ENCODE measurements at regions not wholly inside any gene's neighbourhood (a gene's known extent, or its start where the extent isn't known, plus 50 kb on each side); places are given as distances from the start of the nearest gene placed in this dataset.
"Not testable (repeated sequence)": the region's sequence is repeated elsewhere in the genome, so short reads cannot be mapped to it uniquely, and the experiment has no call there.

DNA sequence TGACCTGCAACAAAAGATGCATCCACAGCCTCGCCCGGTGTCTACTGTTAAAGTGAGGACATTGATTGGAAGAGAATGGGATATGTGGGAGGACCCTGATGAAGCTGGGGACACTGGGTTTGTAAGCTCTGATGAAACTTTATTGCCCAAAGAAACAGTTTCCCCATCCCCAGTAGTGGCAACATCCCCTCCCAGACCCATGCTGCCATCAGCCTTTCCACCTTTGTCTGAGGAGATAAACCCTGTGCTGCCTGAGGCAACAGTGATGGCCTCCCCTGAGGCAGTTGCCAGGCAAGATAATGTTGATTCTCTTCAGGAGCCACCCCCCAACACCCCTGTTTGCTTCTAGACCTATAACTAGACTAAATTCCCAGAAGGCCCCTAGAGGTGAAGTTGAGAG lies 234.0 kb downstream of the TFAP2B start:
- H3K27ac ChIP-seq (ENCODE audit: low read length); H3K36me3 ChIP-seq (ENCODE audit: insufficient read depth, low read length): not testable (repeated sequence)

DNA sequence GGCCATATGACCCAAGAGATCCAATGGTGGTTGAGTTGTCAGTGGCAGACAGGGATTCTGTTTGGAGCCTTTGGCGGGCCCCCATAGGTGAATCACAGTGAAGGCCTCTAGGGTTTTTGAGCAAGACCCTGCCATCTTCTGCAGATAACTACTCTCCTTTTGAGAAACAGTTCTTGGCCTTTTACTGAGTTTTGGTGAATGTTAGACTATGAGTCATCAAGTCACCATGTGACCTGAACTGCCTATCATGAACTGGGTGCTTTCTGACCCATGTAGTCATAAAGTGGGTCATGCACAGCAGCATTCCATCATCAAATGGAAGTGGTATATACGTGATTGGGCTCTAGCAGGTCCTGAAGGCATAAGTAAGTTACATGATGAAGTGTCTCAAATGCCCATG lies 236.6 kb downstream of the TFAP2B start:
- not testable (repeated sequence) for H3K9me2 ChIP-seq (ENCODE audit: insufficient read depth, low read length); H3K79me2 ChIP-seq (replicated peaks; ENCODE audit: insufficient read depth, low read length); H3K9me3 ChIP-seq (ENCODE audit: low read length)

More for the DNA sequence above, 234.0 kb downstream of the TFAP2B start:
- H4K20me1 ChIP-seq (ENCODE audit: insufficient read depth); H3K9me3 ChIP-seq (ENCODE audit: low read length); H3K9ac ChIP-seq (ENCODE audit: low read length); H3K4me3 ChIP-seq (ENCODE audit: low read length); H3K9me2 ChIP-seq (ENCODE audit: insufficient read depth, low read length); H3K4me2 ChIP-seq (ENCODE audit: low read length); H3F3A ChIP-seq (ENCODE audit: insufficient read depth, low read length, poor library complexity, severe bottlenecking); H3K27me3 ChIP-seq (ENCODE audit: insufficient read depth, low read depth, low read length); H3K79me2 ChIP-seq (replicated peaks; ENCODE audit: insufficient read depth, low read length); H2AFZ ChIP-seq (ENCODE audit: low read depth, low read length): not testable (repeated sequence)

DNA sequence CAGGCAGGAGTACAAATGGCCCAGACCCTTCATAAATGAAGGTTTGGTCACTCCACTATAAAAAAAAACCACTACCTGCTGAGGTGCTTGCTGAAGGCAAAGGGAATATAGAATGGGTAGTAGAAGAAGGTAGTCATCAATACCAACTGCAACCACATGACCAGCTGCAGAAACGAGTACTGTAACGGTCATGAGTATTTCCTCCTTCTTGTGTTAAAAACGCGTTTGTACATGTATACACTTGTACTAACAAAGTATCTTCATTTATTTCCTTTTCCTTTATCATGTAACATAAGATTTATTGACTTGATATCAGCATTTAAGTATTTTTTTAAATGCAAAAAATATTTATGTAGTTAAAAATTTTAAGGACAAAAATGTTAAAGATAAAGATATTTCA lies 238.6 kb downstream of the TFAP2B start:
- no peak for TF ChIP-seq MXI1 (conservative IDR thresholded peaks at IDR 0.05; ENCODE audit: poor library complexity, severe bottlenecking)
- TF ChIP-seq SMC3 (conservative IDR thresholded peaks at IDR 0.05; ENCODE audit: poor library complexity), result no peak
- TF ChIP-seq EZH2 (IDR thresholded peaks at IDR 0.05; ENCODE audit: borderline replicate concordance, insufficient read depth, low read length, poor library complexity, severe bottlenecking), result no peak
- Histone ChIP-seq H3K36me3 (ENCODE audit: insufficient read depth, low read length) (no peaks in the 10 kb centered on the region), H3K9me3 (ENCODE audit: low read length) (no peaks in the 10 kb centered on the region), H2AFZ (ENCODE audit: low read depth, low read length) (no peak overlapping the region), H3K4me2 (ENCODE audit: low read length) (no peak overlapping the region), H3K9ac (ENCODE audit: low read length) (no peak overlapping the region), H3K27me3 (ENCODE audit: insufficient read depth, low read depth, low read length) (no peaks in the 10 kb centered on the region), H3F3A (ENCODE audit: insufficient read depth, low read length, poor library complexity, severe bottlenecking) (no peaks in the 10 kb centered on the region), H4K20me1 (ENCODE audit: insufficient read depth) (no peaks in the 10 kb centered on the region), H3K4me3 (ENCODE audit: low read length) (no peak overlapping the region), H3K27ac (ENCODE audit: low read length) (no peak overlapping the region), H3K79me2 (replicated peaks; ENCODE audit: insufficient read depth, low read length) (no peaks in the 10 kb centered on the region), H3K9me2 (ENCODE audit: insufficient read depth, low read length) (no peaks in the 10 kb centered on the region)

More for the DNA sequence above, 236.6 kb downstream of the TFAP2B start:
- not testable (repeated sequence) for H3K27me3 ChIP-seq (ENCODE audit: insufficient read depth, low read depth, low read length); H4K20me1 ChIP-seq (ENCODE audit: insufficient read depth); H3K9ac ChIP-seq (ENCODE audit: low read length); H3K27ac ChIP-seq (ENCODE audit: low read length); H3F3A ChIP-seq (ENCODE audit: insufficient read depth, low read length, poor library complexity, severe bottlenecking); H3K4me3 ChIP-seq (ENCODE audit: low read length); H3K4me2 ChIP-seq (ENCODE audit: low read length); H2AFZ ChIP-seq (ENCODE audit: low read depth, low read length); H3K36me3 ChIP-seq (ENCODE audit: insufficient read depth, low read length)

DNA sequence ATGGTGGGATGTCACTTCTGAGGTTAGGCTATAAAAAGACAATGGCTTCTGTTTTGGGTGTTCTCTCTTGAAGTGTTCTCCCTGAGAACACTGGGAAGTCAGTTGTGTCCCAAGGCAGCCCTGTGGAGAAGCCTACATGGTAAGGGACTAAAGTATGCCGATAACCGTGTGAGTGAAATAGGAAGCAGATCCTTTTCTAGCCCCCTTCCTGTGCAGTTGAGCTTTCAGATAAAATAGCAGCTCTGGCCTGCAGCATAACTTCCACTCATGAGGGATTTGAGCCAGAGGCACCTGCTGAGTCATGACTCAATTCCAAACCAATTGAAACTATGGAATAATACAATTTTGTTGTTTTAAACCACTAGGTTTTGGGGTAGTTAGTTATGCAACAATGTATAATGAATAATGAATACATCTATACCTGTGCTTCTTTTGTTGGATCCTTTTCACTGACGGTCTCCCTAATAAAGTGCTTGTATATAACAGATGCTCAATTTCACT lies 241.6 kb downstream of the TFAP2B start:
- H3K36me3 ChIP-seq (ENCODE audit: insufficient read depth, low read length), result no peaks in the 10 kb centered on the region
- no peaks in the 10 kb centered on the region for H3K27me3 ChIP-seq (ENCODE audit: insufficient read depth, low read depth, low read length)
- no peak overlapping the region for H3K9ac ChIP-seq (ENCODE audit: low read length)
- H3K27ac ChIP-seq (ENCODE audit: low read length), result no peak overlapping the region
- no peak overlapping the region for H3K4me3 ChIP-seq (ENCODE audit: low read length)
- no peaks in the 10 kb centered on the region for H3K79me2 ChIP-seq (replicated peaks; ENCODE audit: insufficient read depth, low read length)
- no peaks in the 10 kb centered on the region for H3K9me2 ChIP-seq (ENCODE audit: insufficient read depth, low read length)
- H3K4me2 ChIP-seq (ENCODE audit: low read length), result no peak overlapping the region
- no peaks in the 10 kb centered on the region for H4K20me1 ChIP-seq (ENCODE audit: insufficient read depth)
- no peaks in the 10 kb centered on the region for H3F3A ChIP-seq (ENCODE audit: insufficient read depth, low read length, poor library complexity, severe bottlenecking)
- H3K9me3 ChIP-seq (ENCODE audit: low read length), result no peaks in the 10 kb centered on the region
- no peak overlapping the region for H2AFZ ChIP-seq (ENCODE audit: low read depth, low read length)
- TF ChIP-seq TAF1 (IDR thresholded peaks at IDR 0.05; ENCODE audit: low read depth) (no peak), MXI1 (conservative IDR thresholded peaks at IDR 0.05; ENCODE audit: poor library complexity, severe bottlenecking) (no peak), RAD21 (conservative IDR thresholded peaks at IDR 0.05) (no peak), EP300 (conservative IDR thresholded peaks at IDR 0.05; ENCODE audit: poor library complexity, severe bottlenecking) (no peak), POLR2AphosphoS5 (IDR thresholded peaks at IDR 0.05) (no peak), SMC3 (conservative IDR thresholded peaks at IDR 0.05; ENCODE audit: poor library complexity) (no peak), EZH2 (IDR thresholded peaks at IDR 0.05; ENCODE audit: borderline replicate concordance, insufficient read depth, low read length, poor library complexity, severe bottlenecking) (no peak)
- TF ChIP-seq, protein P1, sequence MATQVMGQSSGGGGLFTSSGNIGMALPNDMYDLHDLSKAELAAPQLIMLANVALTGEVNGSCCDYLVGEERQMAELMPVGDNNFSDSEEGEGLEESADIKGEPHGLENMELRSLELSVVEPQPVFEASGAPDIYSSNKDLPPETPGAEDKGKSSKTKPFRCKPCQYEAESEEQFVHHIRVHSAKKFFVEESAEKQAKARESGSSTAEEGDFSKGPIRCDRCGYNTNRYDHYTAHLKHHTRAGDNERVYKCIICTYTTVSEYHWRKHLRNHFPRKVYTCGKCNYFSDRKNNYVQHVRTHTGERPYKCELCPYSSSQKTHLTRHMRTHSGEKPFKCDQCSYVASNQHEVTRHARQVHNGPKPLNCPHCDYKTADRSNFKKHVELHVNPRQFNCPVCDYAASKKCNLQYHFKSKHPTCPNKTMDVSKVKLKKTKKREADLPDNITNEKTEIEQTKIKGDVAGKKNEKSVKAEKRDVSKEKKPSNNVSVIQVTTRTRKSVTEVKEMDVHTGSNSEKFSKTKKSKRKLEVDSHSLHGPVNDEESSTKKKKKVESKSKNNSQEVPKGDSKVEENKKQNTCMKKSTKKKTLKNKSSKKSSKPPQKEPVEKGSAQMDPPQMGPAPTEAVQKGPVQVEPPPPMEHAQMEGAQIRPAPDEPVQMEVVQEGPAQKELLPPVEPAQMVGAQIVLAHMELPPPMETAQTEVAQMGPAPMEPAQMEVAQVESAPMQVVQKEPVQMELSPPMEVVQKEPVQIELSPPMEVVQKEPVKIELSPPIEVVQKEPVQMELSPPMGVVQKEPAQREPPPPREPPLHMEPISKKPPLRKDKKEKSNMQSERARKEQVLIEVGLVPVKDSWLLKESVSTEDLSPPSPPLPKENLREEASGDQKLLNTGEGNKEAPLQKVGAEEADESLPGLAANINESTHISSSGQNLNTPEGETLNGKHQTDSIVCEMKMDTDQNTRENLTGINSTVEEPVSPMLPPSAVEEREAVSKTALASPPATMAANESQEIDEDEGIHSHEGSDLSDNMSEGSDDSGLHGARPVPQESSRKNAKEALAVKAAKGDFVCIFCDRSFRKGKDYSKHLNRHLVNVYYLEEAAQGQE (IDR thresholded peaks at IDR 0.05; ENCODE audit: borderline replicate concordance), result no peak

Data from neural cell (in vitro differentiated cells).